Activated T-helper 1 cell treated with anti-CD3 and anti-CD28 coated beads, Interleukin-12 subunit alpha, Interleukin-12 subunit beta, Interleukin-2, Interleukin-4 antibody, amounts not matched to agents 30 ng/mL and 10 ng/mL and 1 ng/mL, durations not matched to agents 14 hours and 24 hours and 36 hours (primary cell): ENCODE measurements at regions not wholly inside any gene's neighbourhood (a gene's known extent, or its start where the extent isn't known, plus 50 kb on each side); places are given as distances from the start of the nearest gene placed in this dataset.
"Not testable (repeated sequence)": the region's sequence is repeated elsewhere in the genome, so short reads cannot be mapped to it uniquely, and the experiment has no call there.

Source experiments
- DNase-seq: peaks from one replicate; pipeline ENCODE4 v3.0.0; 2021; ENCODE audit warnings: low spot score
- H3K27ac Mint-ChIP-seq: one replicate; pipeline ENCODE4 v1.8.0; 2021; ENCODE audit warnings: mild to moderate bottlenecking, mixed read lengths
- H3K27me3 Mint-ChIP-seq: one replicate; pipeline ENCODE4 v1.8.0; 2022; ENCODE audit warnings: mild to moderate bottlenecking, moderate library complexity, mixed read lengths; ENCODE audit not compliant: insufficient read depth
- H3K36me3 Mint-ChIP-seq: one replicate; pipeline ENCODE4 v1.8.0; 2021; ENCODE audit warnings: low read depth, mixed read lengths
- H3K4me1 Mint-ChIP-seq: one replicate; pipeline ENCODE4 v1.8.0; 2021; ENCODE audit warnings: low read depth, mixed read lengths
- H3K4me3 Mint-ChIP-seq: one replicate; pipeline ENCODE4 v1.8.0; 2021; ENCODE audit warnings: mild to moderate bottlenecking, moderate library complexity, mixed read lengths
- H3K9me3 Mint-ChIP-seq: one replicate; pipeline ENCODE4 v1.8.0; 2021; ENCODE audit warnings: mixed read lengths
- intact Hi-C: fragments of 100-400 bp; cut with micrococcal nuclease; formaldehyde crosslinking; loops from one replicate; pipeline ENCODE4 v1.15.1; 2024

- intact Hi-C loops = no loop called here
Measured at GRCh38 chr9:135349212-135350002, 130.2 kb upstream of the PPP1R26 start.

DNA sequence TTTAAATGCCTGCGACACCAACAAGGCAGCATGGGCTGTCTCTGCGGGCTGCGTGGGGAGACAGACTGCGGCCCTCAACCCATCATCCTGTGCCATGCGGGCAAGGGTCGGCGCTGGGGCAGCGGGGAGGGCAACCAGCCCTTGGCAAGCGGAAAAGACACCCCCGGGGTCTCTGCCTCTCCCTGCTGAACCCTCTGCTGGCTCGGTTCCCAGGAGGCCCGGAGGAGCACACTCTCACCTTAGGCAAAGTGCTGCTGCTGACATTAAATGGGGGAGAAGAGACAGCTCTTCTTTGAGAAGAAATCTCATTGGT, 129.6 kb upstream of the PPP1R26 start:
- H3K4me1 Mint-ChIP-seq = no peaks in the 10 kb centered on the region
- no peaks in the 10 kb centered on the region for H3K9me3 Mint-ChIP-seq
- no peaks in the 10 kb centered on the region for H3K36me3 Mint-ChIP-seq
- no peak for DNase-seq
- intact Hi-C loops = no loop called here
- no peaks in the 10 kb centered on the region for H3K27me3 Mint-ChIP-seq
- H3K27ac Mint-ChIP-seq = no peak overlapping the region
- no peak overlapping the region for H3K4me3 Mint-ChIP-seq

More at GRCh38 chr9:135349212-135350002, 130.2 kb upstream of the PPP1R26 start:
- Mint-ChIP-seq H3K4me1 (no peaks in the 10 kb centered on the region), H3K9me3 (no peaks in the 10 kb centered on the region), H3K27me3 (no peaks in the 10 kb centered on the region), H3K4me3 (no peak overlapping the region), H3K27ac (no peak overlapping the region), H3K36me3 (no peaks in the 10 kb centered on the region)
- no peak for DNase-seq

- Mint-ChIP-seq H3K9me3 (no peaks in the 10 kb centered on the region), H3K4me3 (no peak overlapping the region), H3K27me3 (no peaks in the 10 kb centered on the region), H3K36me3 (no peaks in the 10 kb centered on the region), H3K4me1 (no peaks in the 10 kb centered on the region), H3K27ac (no peak overlapping the region)
- DNase-seq = no peak
- intact Hi-C loops = no loop called here
Measured at GRCh38 chr9:135353935-135354334, 125.6 kb upstream of the PPP1R26 start.

GRCh38 chr9:135355521-135356011, 124.0 kb upstream of the PPP1R26 start:
- H3K4me1 Mint-ChIP-seq = peaks cover 14% of the 10 kb centered on the region
- H3K9me3 Mint-ChIP-seq = no peaks in the 10 kb centered on the region
- H3K27ac Mint-ChIP-seq = no peak overlapping the region
- no peaks in the 10 kb centered on the region for H3K36me3 Mint-ChIP-seq
- DNase-seq = no peak
- H3K27me3 Mint-ChIP-seq = no peaks in the 10 kb centered on the region
- H3K4me3 Mint-ChIP-seq = no peak overlapping the region
- intact Hi-C loops = no loop called here

DNA sequence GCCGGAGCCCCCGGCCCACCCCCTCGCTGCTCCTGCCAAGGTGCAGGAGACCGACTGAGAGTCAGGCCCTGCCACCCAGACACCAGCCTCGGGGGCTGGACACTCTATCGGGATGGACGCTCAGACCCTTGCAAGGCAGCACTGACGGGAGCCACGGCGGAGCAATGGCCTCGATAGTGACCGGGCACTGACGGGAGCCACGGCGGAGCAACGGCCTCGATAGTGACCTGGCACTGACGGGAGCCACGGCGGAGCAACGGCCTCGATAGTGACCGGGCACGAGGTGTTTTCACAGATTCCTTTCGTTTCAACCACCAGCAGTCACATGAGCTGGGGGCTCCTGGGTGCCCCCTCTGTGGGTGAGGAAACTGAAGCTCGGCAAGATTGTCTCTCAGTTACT, 123.6 kb upstream of the PPP1R26 start:
- Mint-ChIP-seq H3K27me3 (no peaks in the 10 kb centered on the region), H3K4me1 (peaks cover 18% of the 10 kb centered on the region)

DNA sequence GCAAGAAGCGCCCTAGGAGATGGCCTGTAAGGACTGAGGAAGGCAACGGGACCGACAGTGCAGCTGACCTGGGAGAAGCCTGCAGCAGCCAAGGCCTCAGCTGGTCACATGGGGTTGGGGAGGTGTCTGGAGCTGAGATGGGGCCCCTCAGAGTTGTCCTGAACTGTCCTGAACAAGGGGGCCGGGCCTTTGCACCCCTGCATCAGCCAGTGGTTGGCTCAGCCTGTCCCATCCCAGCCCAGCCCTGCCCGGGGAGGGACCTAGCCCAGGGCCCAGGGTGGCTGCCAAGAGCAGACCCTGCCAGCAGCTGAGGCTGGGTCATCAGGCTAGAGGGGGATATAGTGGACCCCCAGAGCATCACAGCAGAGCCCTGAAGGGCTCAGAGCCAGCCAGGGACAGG, 122.8 kb upstream of the PPP1R26 start:
- Mint-ChIP-seq H3K27ac (no peak overlapping the region), H3K4me1 (peaks cover 19% of the 10 kb centered on the region), H3K4me3 (no peak overlapping the region), H3K9me3 (peaks cover 5% of the 10 kb centered on the region), H3K36me3 (peaks cover 1% of the 10 kb centered on the region), H3K27me3 (no peaks in the 10 kb centered on the region)
- DNase-seq = no peak
- intact Hi-C loops = no loop called here

More for the DNA sequence above, 123.6 kb upstream of the PPP1R26 start:
- Mint-ChIP-seq H3K36me3 (no peaks in the 10 kb centered on the region), H3K27ac (no peak overlapping the region), H3K4me3 (no peak overlapping the region), H3K9me3 (no peaks in the 10 kb centered on the region)
- intact Hi-C loops = no loop called here
- no peak for DNase-seq

DNA sequence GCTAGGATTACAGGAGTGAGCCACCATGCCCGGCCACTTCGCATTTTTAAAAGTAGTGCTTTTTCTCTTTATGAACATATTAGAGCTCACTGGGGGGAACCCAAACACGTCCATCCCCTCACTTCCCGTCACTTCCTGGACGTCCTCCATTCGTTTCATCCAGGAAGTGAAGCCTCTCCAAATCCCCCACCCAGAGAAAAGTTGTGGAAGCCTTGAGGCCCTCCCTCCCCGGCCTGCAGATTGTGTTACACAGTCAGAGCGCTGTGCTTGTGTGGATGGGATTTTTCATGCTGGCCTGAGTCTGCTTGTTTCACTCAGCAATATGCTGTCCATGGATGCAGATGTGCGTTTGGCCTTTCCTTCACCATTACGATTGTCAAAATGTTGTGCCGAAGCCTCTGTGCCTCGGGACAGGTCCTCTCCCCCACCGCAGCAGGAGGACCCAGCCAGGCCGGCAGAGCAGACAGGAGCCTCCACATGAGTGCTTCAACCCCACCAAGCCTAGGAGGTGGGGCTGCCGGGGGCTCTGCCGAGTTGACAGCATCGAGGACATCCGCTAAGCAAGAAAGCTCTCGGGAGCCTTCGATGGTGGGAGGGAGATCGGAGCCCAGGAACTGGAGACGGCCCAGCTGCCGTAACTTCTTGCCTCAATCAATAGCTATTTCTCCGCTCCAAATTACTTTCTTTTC, 121.6 kb upstream of the PPP1R26 start:
- DNase-seq = no peak
- Mint-ChIP-seq H3K9me3 (peaks cover 5% of the 10 kb centered on the region), H3K4me1 (peaks cover 19% of the 10 kb centered on the region), H3K27ac (no peak overlapping the region), H3K36me3 (peaks cover 1% of the 10 kb centered on the region), H3K4me3 (no peak overlapping the region), H3K27me3 (no peaks in the 10 kb centered on the region)
- intact Hi-C loops = no loop called here

DNA sequence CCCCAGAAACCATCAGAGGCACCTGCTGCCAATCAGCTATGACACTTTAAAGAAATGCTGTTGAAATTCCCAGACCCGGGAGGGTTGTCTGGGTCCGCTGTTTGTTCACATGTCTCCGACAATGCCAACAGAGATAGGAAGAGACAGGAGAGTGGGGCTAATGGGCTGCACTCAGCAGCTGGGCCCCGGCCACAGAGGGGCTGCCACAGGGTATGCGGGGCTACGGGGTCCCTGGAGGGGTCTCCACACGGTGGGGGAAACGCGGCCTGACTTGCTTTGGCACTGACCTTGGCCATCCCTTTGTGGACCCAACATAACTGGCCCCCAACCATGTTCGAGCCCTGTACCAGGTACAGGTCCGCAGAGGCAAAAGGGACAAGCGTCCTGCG, 121.0 kb upstream of the PPP1R26 start:
- DNase-seq = no peak
- H3K27ac Mint-ChIP-seq = no peak overlapping the region
- peaks cover 19% of the 10 kb centered on the region for H3K4me1 Mint-ChIP-seq
- peaks cover 1% of the 10 kb centered on the region for H3K36me3 Mint-ChIP-seq
- no peak overlapping the region for H3K4me3 Mint-ChIP-seq
- H3K27me3 Mint-ChIP-seq = no peaks in the 10 kb centered on the region
- intact Hi-C loops = no loop called here
- H3K9me3 Mint-ChIP-seq = peaks cover 5% of the 10 kb centered on the region

- Mint-ChIP-seq H3K9me3 (peaks cover 5% of the 10 kb centered on the region), H3K36me3 (peaks cover 1% of the 10 kb centered on the region), H3K4me3 (no peak overlapping the region), H3K4me1 (peaks cover 19% of the 10 kb centered on the region), H3K27ac (no peak overlapping the region), H3K27me3 (no peaks in the 10 kb centered on the region)
- DNase-seq = peak; percentile 17
- intact Hi-C loops = no loop called here
Measured at GRCh38 chr9:135359764-135360163, 119.8 kb upstream of the PPP1R26 start.

DNA sequence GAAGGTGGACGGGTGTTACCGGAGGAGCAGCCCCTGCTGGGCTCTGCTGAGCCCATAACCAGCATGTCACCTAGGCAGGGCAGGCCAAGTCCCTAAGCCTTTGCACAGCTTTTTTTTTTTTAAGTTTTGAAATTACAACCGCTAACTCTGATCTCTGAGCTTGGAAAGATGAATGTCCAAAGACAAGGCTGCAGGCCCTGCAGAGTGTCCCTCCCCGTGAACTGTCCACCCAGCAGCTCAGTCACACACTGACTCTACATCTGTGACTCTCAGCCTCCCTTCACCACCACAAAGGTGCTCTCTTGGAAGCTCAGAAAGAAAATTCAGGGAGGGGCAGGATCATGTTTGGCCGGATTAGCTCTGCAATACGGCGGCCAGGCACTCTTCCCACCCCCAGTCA, 119.0 kb upstream of the PPP1R26 start:
- H3K27me3 Mint-ChIP-seq = no peaks in the 10 kb centered on the region
- intact Hi-C loops = no loop called here
- H3K4me1 Mint-ChIP-seq = peaks cover 19% of the 10 kb centered on the region

GRCh38 chr9:135361668-135362067, 117.9 kb upstream of the PPP1R26 start:
- H3K36me3 Mint-ChIP-seq, H3K27me3 Mint-ChIP-seq, H3K4me3 Mint-ChIP-seq, DNase-seq, H3K9me3 Mint-ChIP-seq, H3K27ac Mint-ChIP-seq, intact Hi-C loops: not testable (repeated sequence)
- H3K4me1 Mint-ChIP-seq = peaks cover 19% of the 10 kb centered on the region

More for the DNA sequence above, 119.0 kb upstream of the PPP1R26 start:
- no peak overlapping the region for H3K27ac Mint-ChIP-seq
- no peak overlapping the region for H3K4me3 Mint-ChIP-seq
- H3K9me3 Mint-ChIP-seq = peaks cover 5% of the 10 kb centered on the region
- H3K36me3 Mint-ChIP-seq = peaks cover 1% of the 10 kb centered on the region
- DNase-seq = no peak

GRCh38 chr9:135363596-135363995, 116.0 kb upstream of the PPP1R26 start:
- H3K4me3 Mint-ChIP-seq = no peak overlapping the region
- H3K36me3 Mint-ChIP-seq = peaks cover 1% of the 10 kb centered on the region
- H3K27ac Mint-ChIP-seq = no peak overlapping the region
- peaks cover 3% of the 10 kb centered on the region for H3K27me3 Mint-ChIP-seq
- peaks cover 19% of the 10 kb centered on the region for H3K4me1 Mint-ChIP-seq
- no peak for DNase-seq
- intact Hi-C loops = no loop called here
- peaks cover 5% of the 10 kb centered on the region for H3K9me3 Mint-ChIP-seq

DNA sequence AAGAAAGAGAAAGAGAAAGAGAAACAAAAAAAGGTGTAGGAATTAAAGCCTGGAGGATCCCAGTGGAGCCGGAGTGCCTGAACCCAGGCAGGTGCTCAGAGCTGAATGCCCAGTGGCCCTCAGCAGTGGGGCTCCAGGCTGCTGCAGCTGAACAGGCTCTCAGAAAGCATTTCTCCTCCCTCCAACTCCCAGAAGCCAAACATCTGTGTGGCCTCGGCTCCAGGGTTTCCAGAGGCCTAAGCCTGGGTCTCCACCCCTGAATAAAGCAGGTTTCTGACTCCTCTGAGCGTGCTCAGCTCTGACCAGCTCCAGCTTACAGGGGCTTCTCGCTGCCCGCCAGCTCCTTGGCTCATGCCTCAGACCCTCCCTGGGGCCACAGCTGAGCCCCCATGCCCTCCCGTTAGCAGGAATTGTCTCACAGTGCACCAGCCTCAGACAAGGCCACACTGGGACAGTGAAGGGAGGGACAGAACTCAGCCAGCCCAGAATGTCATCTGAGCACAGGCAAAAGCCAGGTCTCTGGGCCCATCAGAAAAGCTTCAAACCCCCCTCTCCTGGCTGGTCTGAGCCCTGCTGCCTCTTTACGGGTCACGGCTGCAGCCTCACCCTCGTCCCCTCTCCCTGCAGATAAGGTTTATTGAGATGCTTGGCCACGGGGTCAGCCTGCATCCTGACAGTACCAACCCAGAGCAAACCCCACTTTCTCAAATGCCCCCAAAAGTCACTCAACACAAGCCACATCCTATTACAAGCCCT, 114.4 kb upstream of the PPP1R26 start:
- Mint-ChIP-seq H3K27ac (no peak overlapping the region), H3K4me1 (peaks cover 9% of the 10 kb centered on the region)
- intact Hi-C loops = no loop called here

More for the DNA sequence above, 114.4 kb upstream of the PPP1R26 start:
- DNase-seq = no peak
- no peak overlapping the region for H3K4me3 Mint-ChIP-seq
- H3K36me3 Mint-ChIP-seq = peaks cover 1% of the 10 kb centered on the region
- H3K9me3 Mint-ChIP-seq = peaks cover 5% of the 10 kb centered on the region
- peaks cover 4% of the 10 kb centered on the region for H3K27me3 Mint-ChIP-seq
